Heart left ventricle (tissue), 16 donors: ENCODE measurements at regions not wholly inside any gene's neighbourhood (a gene's known extent, or its start where the extent isn't known, plus 50 kb on each side); places are given as distances from the start of the nearest gene placed in this dataset.

ENCODE experiments used
- ATAC-seq, 4 donors: fragments of 200-7000 bp; cut with Tn5 transposase; one replicate each; pipeline ENCODE4 v1.9.1; 2020 to 2022; ENCODE audit warnings: moderate library complexity in 4 of 4, mild to moderate bottlenecking in 3 of 4, moderate number of reproducible peaks in 1 of 4
- DNase-seq, 5 donors: peaks; one replicate each; pipeline ENCODE4 v3.0.0-alpha.2; 2020
- H3K27ac ChIP-seq, 12 donors: fragments of 200-600 bp; sonication (generic) in 4 of 12; one replicate each; pipeline versions ENCODE4 v1.5.0 to v1.8.0; 2016 to 2022; ENCODE audit warnings: mild to moderate bottlenecking in 2 of 12
- H3K27me3 ChIP-seq, 9 donors: fragments of 200-600 bp; sonication (generic) in 2 of 9; one replicate each; pipeline versions ENCODE4 v1.5.1 to v1.8.0; 2016 to 2022; ENCODE audit warnings: mild to moderate bottlenecking in 3 of 9
- H3K36me3 ChIP-seq, 9 donors: fragments of 200-600 bp; sonication (generic) in 2 of 9; one replicate each; pipeline versions ENCODE4 v1.5.0 to v1.8.0; 2018 to 2022; ENCODE audit warnings: mild to moderate bottlenecking in 2 of 9
- H3K4me1 ChIP-seq, 12 donors: fragments of 200-600 bp; sonication (generic) in 4 of 12; one replicate each; pipeline versions ENCODE4 v1.5.0 to v1.8.0; 2016 to 2022; ENCODE audit warnings: mild to moderate bottlenecking in 3 of 12
- H3K4me3 ChIP-seq, 12 donors: fragments of 200-600 bp; sonication (generic) in 4 of 12; one replicate each; pipeline versions ENCODE4 v1.5.0 to v1.8.0; 2017 to 2022; ENCODE audit warnings: mild to moderate bottlenecking in 9 of 12, moderate library complexity in 4 of 12
- H3K9me3 ChIP-seq, 12 donors: fragments of 200-600 bp; sonication (generic) in 4 of 12; one replicate each; pipeline versions ENCODE4 v1.5.0 to v1.8.0; 2016 to 2022; ENCODE audit warnings: mild to moderate bottlenecking in 1 of 12
- CTCF ChIP-seq, 12 donors: fragments of 200-600 bp; sonication (generic) in 4 of 12; IDR thresholded peaks; one replicate each; pipeline versions ENCODE4 v1.5.0 to v1.8.0; 2018 to 2022; ENCODE audit warnings: antibody characterized with exemption in 12 of 12, mild to moderate bottlenecking in 5 of 12
- POLR2A ChIP-seq, 2 donors: fragments of 450-650 bp; IDR thresholded peaks; one replicate each; pipeline ENCODE4 v1.6.1; 2017; ENCODE audit warnings: antibody characterized with exemption in 2 of 2, mild to moderate bottlenecking in 2 of 2, moderate library complexity in 2 of 2
- WGBS, 4 donors: extraction: QIAGEN DNeasy Blood & Tissue Kit in 2 of 4; methylation state at CpG; one replicate each; pipeline versions ENCODE4 v1.1.5 to v1.1.7; 2013 to 2018; 5-methylcytosine and 5-hydroxymethylcytosine counted together
- intact Hi-C, 10 donors: fragments of 100-400 bp; cut with DNase I; formaldehyde crosslinking; loops; one replicate each; pipeline versions ENCODE4 v1.11.1 to v1.14.2; 2022
- donor health status: ischemic (EF 13 %, LVEDD 7.1; RV severe dilation, severe dysfunction).
- donor health status: healthy with polysubstance abuse.
- donor health status: DM: no; HTN: yes; CAD: no.
- donor health status: DM: no; HTN: no; CAD: no.
- donor health status: ischemic (EF 25% LVEDD 6.9; RV normal size, moderate dysfunction).
- donor health status: ischemic (EF 25% LVEDD 5.7; RV mildly dilated, moderate dysfunction).
- donor health status: healthy.
- donor health status: DM: yes; HTN: yes; CAD: no.
- donor health status: ischemic (EF 35%, LVEDD 5.7; RV mildly dilated, moderate dysfunction).
- donor health status: nonischemic (EF 11% LVEDD 7.7; RV severe dilation, severe dysfunction).
- donor health status: DM: yes; HTN: yes; CAD: no.
- donor health status: PGD.
- donor health status: ischemic (EF 29% LVEDD 5.4; RV normal size, mild dysfunction).
- donor health status: nonischemic (EF 23%, LVEDD 6.1; RV moderate dilation, normal function).

GRCh38 chr10:9219860-9220259 is 1165.4 kb downstream of the GATA3 start:
- no peak for ATAC-seq
- H3K27me3 ChIP-seq: peaks cover 0 to 13% (median 0%) of the 10 kb centered on the region in 9 donors

GRCh38 chr10:9222917-9223316 is 1168.4 kb downstream of the GATA3 start:
- ATAC-seq (no peak), DNase-seq (no peak)
- H3K4me3 ChIP-seq: no peak overlapping the region
- H3K27ac ChIP-seq: no peak overlapping the region
- TF ChIP-seq POLR2A (IDR thresholded peaks at IDR 0.05) (no peak), CTCF (IDR thresholded peaks at IDR 0.05) (no peak)
- H3K4me1 ChIP-seq: no peaks in the 10 kb centered on the region
- intact Hi-C loops: no loop called here
- H3K9me3 ChIP-seq: no peaks in the 10 kb centered on the region
- 89 to 95% (median 93%) methylated on average over 3 of the region's 3 CpGs for WGBS, 4 donors
- H3K36me3 ChIP-seq: no peaks in the 10 kb centered on the region
- peaks cover 0 to 11% (median 0%) of the 10 kb centered on the region in 9 donors for H3K27me3 ChIP-seq

More at GRCh38 chr10:9219860-9220259, 1165.4 kb downstream of the GATA3 start:
- DNase-seq: no peak
- TF ChIP-seq CTCF (IDR thresholded peaks at IDR 0.05) (no peak), POLR2A (IDR thresholded peaks at IDR 0.05) (no peak)
- no peaks in the 10 kb centered on the region for H3K9me3 ChIP-seq
- no peak overlapping the region for H3K4me3 ChIP-seq
- H3K36me3 ChIP-seq: no peaks in the 10 kb centered on the region
- no peaks in the 10 kb centered on the region for H3K4me1 ChIP-seq
- intact Hi-C loops: loop anchor here in 1 of 10 donors (10.0 kb wide), 1 partner anchor 1695 kb away; no protein-coding TSS in a partner anchor
- H3K27ac ChIP-seq: no peak overlapping the region
- WGBS, 4 donors: 42 to 56% (median 44%) methylated on average over 4 of the region's 4 CpGs

GRCh38 chr10:9227679-9228365 is 1173.3 kb downstream of the GATA3 start:
- H3K36me3 ChIP-seq: no peaks in the 10 kb centered on the region
- 76 to 83% (median 80%) methylated on average over 7 of the region's 7 CpGs for WGBS, 4 donors
- H3K27ac ChIP-seq: no peak overlapping the region
- no peaks in the 10 kb centered on the region for H3K4me1 ChIP-seq
- ATAC-seq (no peak), DNase-seq (no peak)
- no peaks in the 10 kb centered on the region for H3K9me3 ChIP-seq
- intact Hi-C loops: loop anchor here in 1 of 10 donors (2.0 kb wide), 1 partner anchor 47 kb away; no protein-coding TSS in a partner anchor
- peaks cover 0 to 23% (median 3%) of the 10 kb centered on the region in 9 donors for H3K27me3 ChIP-seq
- no peak overlapping the region for H3K4me3 ChIP-seq
- TF ChIP-seq POLR2A (IDR thresholded peaks at IDR 0.05) (no peak), CTCF (IDR thresholded peaks at IDR 0.05) (no peak)

- DNase-seq (no peak), ATAC-seq (no peak)
- H3K4me1 ChIP-seq: no peaks in the 10 kb centered on the region
- no peak overlapping the region for H3K4me3 ChIP-seq
- H3K9me3 ChIP-seq: no peaks in the 10 kb centered on the region
- TF ChIP-seq POLR2A (IDR thresholded peaks at IDR 0.05) (no peak), CTCF (IDR thresholded peaks at IDR 0.05) (no peak)
- no peaks in the 10 kb centered on the region for H3K36me3 ChIP-seq
- WGBS, 4 donors: 87 to 95% (median 92%) methylated on average over 1 of the region's 1 CpG
- peaks cover 0 to 28% (median 3%) of the 10 kb centered on the region in 9 donors for H3K27me3 ChIP-seq
- H3K27ac ChIP-seq: no peak overlapping the region
- intact Hi-C loops: no loop called here
Measured at GRCh38 chr10:9228771-9229170, 1174.3 kb downstream of the GATA3 start.
